A549 (cell line): ENCODE measurements at regions not wholly inside any gene's neighbourhood (a gene's known extent, or its start where the extent isn't known, plus 50 kb on each side); places are given as distances from the start of the nearest gene placed in this dataset.

Source experiments
- ATAC-seq, 2 experiments: fragments of 200-7000 bp in 1 of 2; fragments of >200 bp in 1 of 2; cut with Nextera tagmentation in 1 of 2; cut with Tn5 transposase in 1 of 2; 3 replicates each; pipeline versions ENCODE4 v1.8.0 to v1.9.1; 2018 to 2020; ENCODE audit warnings: mild to moderate bottlenecking in 1 of 2, moderate library complexity in 1 of 2
- CTCF ChIA-PET: fragments of 300-600 bp; sonication (Branson Sonifier 250); formaldehyde crosslinking; extraction: SDS; loops from one replicate; lab custom pipeline; 2021; ENCODE audit warnings: antibody characterized with exemption, inconsistent platforms; lab: Yijun Ruan, JAX
- POLR2A ChIA-PET: fragments of 350-600 bp; formaldehyde crosslinking; extraction: SDS; loops from one replicate; lab custom pipeline; 2021; ENCODE audit warnings: antibody characterized with exemption, inconsistent platforms; lab: Yijun Ruan, JAX
- DNase-seq, 2 experiments: peaks; one replicate each; pipeline versions ENCODE4 v3.0.0 to v3.0.0-alpha.2; 2011 to 2016; ENCODE audit warnings: low read depth in 1 of 2, low spot score in 1 of 2
- FAIRE-seq: peaks from 2 replicates; lab custom pipeline; 2011; peaks lifted over from hg19 to GRCh38; lab: Jason Lieb, UNC
- H3K27ac ChIP-seq, 2 experiments: fragments of >200 bp; sonication (Bioruptor Twin); formaldehyde crosslinking; 3 replicates each; pipeline ENCODE4 v1.5.1; 2016 to 2017
- H3K4me1 ChIP-seq: fragments of >200 bp; sonication (Bioruptor Twin); formaldehyde crosslinking; 3 replicates; pipeline ENCODE4 v1.6.1; 2016
- H3K4me2 ChIP-seq: fragments of >200 bp; sonication (Bioruptor Twin); formaldehyde crosslinking; 3 replicates; pipeline ENCODE4 v1.6.1; 2016
- H3K4me3 ChIP-seq: fragments of >200 bp; sonication (Bioruptor Twin); formaldehyde crosslinking; 3 replicates; pipeline ENCODE4 v1.5.1; 2016
- H3K9me3 ChIP-seq: fragments of >200 bp; sonication (Bioruptor Twin); formaldehyde crosslinking; 3 replicates; pipeline ENCODE4 v1.6.1; 2016
- CBX2 ChIP-seq: fragments of 200-600 bp; sonication (generic); IDR thresholded peaks from 2 replicates; pipeline ENCODE4 v1.6.1; 2016; ENCODE audit warnings: low read depth, mild to moderate bottlenecking, borderline replicate concordance
- CEBPB ChIP-seq, 2 experiments: fragments of >200 bp in 1 of 2; sonication (Bioruptor Twin) in 1 of 2; formaldehyde crosslinking in 1 of 2; IDR thresholded peaks; 2 replicates each; pipeline ENCODE4 v1.6.1; 2012 to 2016
- CHD4 ChIP-seq: fragments of 200-600 bp; sonication (generic); IDR thresholded peaks from 2 replicates; pipeline ENCODE4 v1.6.1; 2016; ENCODE audit warnings: antibody characterized with exemption, mild to moderate bottlenecking, borderline replicate concordance
- EHMT2 ChIP-seq: fragments of 200-600 bp; sonication (generic); IDR thresholded peaks from 2 replicates; pipeline ENCODE4 v1.6.1; 2016; ENCODE audit warnings: antibody characterized with exemption, low read depth, mild to moderate bottlenecking, moderate library complexity
- ELK1 ChIP-seq: fragments of 150-350 bp; IDR thresholded peaks from 2 replicates; pipeline ENCODE4 v1.6.1; 2014; ENCODE audit warnings: low read depth, mild to moderate bottlenecking, low read length
- EP300 ChIP-seq, 2 experiments: fragments of >200 bp; sonication (Bioruptor Twin); formaldehyde crosslinking; IDR thresholded peaks; 2 replicates in 1 of 2; 3 replicates in 1 of 2; pipeline ENCODE4 v1.6.1; 2016 to 2017
- GATA3 ChIP-seq: IDR thresholded peaks from 2 replicates; pipeline ENCODE4 v1.6.1; 2012; ENCODE audit warnings: borderline replicate concordance
- HDAC2 ChIP-seq: fragments of 200-600 bp; sonication (generic); IDR thresholded peaks from 2 replicates; pipeline ENCODE4 v1.6.1; 2016
- HEYL ChIP-seq: fragments of 250-450 bp; sonication (Bioruptor Pico); IDR thresholded peaks from 2 replicates; pipeline ENCODE4 v1.8.0; 2021; ENCODE audit warnings: mild to moderate bottlenecking, moderate library complexity
- JUN ChIP-seq, 2 experiments: fragments of >200 bp; sonication (Bioruptor Twin); formaldehyde crosslinking; IDR thresholded peaks; 2 replicates in 1 of 2; 3 replicates in 1 of 2; pipeline ENCODE4 v1.6.1; 2016 to 2017
- KDM1A ChIP-seq: fragments of 200-600 bp; sonication (generic); IDR thresholded peaks from 2 replicates; pipeline ENCODE4 v1.6.1; 2016; ENCODE audit warnings: low read depth, mild to moderate bottlenecking
- KDM5A ChIP-seq: fragments of 200-600 bp; sonication (generic); IDR thresholded peaks from 2 replicates; pipeline ENCODE4 v1.6.1; 2016; ENCODE audit warnings: antibody characterized with exemption, mild to moderate bottlenecking
- MAZ ChIP-seq: fragments of 150-350 bp; IDR thresholded peaks from 2 replicates; pipeline ENCODE4 v1.6.1; 2014; ENCODE audit warnings: antibody characterized with exemption, low read depth, low read length, borderline replicate concordance
- PBX3 ChIP-seq: IDR thresholded peaks from 2 replicates; pipeline ENCODE4 v1.6.1; 2012
- PHF8 ChIP-seq: fragments of 200-600 bp; sonication (generic); IDR thresholded peaks from 2 replicates; pipeline ENCODE4 v1.6.1; 2016; ENCODE audit warnings: low read depth, mild to moderate bottlenecking, antibody characterized with exemption, moderate library complexity, borderline replicate concordance
- POLR2A ChIP-seq: IDR thresholded peaks from 2 replicates; pipeline ENCODE4 v1.6.1; 2012; ENCODE audit warnings: mild to moderate bottlenecking, low read length
- POLR2AphosphoS2 ChIP-seq: conservative IDR thresholded peaks from 2 replicates; pipeline ENCODE4 v1.6.1; 2012; ENCODE audit warnings: low read length, improper control_type of control experiment, inconsistent platforms
- RNF2 ChIP-seq: fragments of 200-600 bp; sonication (generic); IDR thresholded peaks from 2 replicates; pipeline ENCODE4 v1.6.1; 2016; ENCODE audit warnings: low read depth, mild to moderate bottlenecking, antibody characterized with exemption, moderate library complexity, borderline replicate concordance
- SMC3 ChIP-seq: fragments of >200 bp; sonication (Bioruptor Twin); formaldehyde crosslinking; IDR thresholded peaks from 3 replicates; pipeline ENCODE4 v1.6.1; 2018; ENCODE audit warnings: inconsistent platforms
- SREBF2 ChIP-seq: fragments of 450-650 bp; IDR thresholded peaks from 2 replicates; pipeline ENCODE4 v1.6.1; 2014; ENCODE audit warnings: mild to moderate bottlenecking, moderate library complexity
- ZC3H11A ChIP-seq: fragments of 450-650 bp; IDR thresholded peaks from 2 replicates; pipeline ENCODE4 v1.6.1; 2014; ENCODE audit warnings: antibody characterized with exemption, mild to moderate bottlenecking
- ZFP36 ChIP-seq: fragments of 450-650 bp; IDR thresholded peaks from 2 replicates; pipeline ENCODE4 v1.6.1; 2014; ENCODE audit warnings: borderline replicate concordance; ENCODE audit not compliant: partially characterized antibody
- ZNF302 ChIP-seq: fragments of 250-450 bp; sonication (Bioruptor Pico); IDR thresholded peaks from 2 replicates; pipeline ENCODE4 v1.9.0; 2021; ENCODE audit warnings: inconsistent platforms, mild to moderate bottlenecking, moderate library complexity
- ZSCAN20 ChIP-seq: fragments of 250-450 bp; sonication (Bioruptor Pico); IDR thresholded peaks from 2 replicates; pipeline ENCODE4 v1.8.0; 2022; ENCODE audit warnings: mild to moderate bottlenecking, moderate library complexity
- WGBS: methylation state at CpG from one replicate; pipeline ENCODE4 v1.1.6; 2017; ENCODE audit errors: missing lambda C conversion rate; 5-methylcytosine and 5-hydroxymethylcytosine counted together
- TF ChIP-seq, protein P1 (sequence below): fragments of 250-450 bp; sonication (Bioruptor Pico); IDR thresholded peaks from 2 replicates; pipeline ENCODE4 v1.5.0; 2021; ENCODE audit warnings: mild to moderate bottlenecking, moderate library complexity, borderline replicate concordance
- TF ChIP-seq, protein P2 (sequence below): fragments of >200 bp; sonication (Bioruptor Twin); formaldehyde crosslinking; IDR thresholded peaks from 3 replicates; pipeline ENCODE4 v1.6.1; 2016
- TF ChIP-seq, protein P3 (sequence below): fragments of >200 bp; sonication (Bioruptor Twin); formaldehyde crosslinking; IDR thresholded peaks from 3 replicates; pipeline ENCODE4 v1.5.1; 2016
- TF ChIP-seq, protein P4 (sequence below): IDR thresholded peaks from 2 replicates; pipeline ENCODE4 v1.6.1; 2012; ENCODE audit warnings: low read depth, borderline replicate concordance

DNA sequence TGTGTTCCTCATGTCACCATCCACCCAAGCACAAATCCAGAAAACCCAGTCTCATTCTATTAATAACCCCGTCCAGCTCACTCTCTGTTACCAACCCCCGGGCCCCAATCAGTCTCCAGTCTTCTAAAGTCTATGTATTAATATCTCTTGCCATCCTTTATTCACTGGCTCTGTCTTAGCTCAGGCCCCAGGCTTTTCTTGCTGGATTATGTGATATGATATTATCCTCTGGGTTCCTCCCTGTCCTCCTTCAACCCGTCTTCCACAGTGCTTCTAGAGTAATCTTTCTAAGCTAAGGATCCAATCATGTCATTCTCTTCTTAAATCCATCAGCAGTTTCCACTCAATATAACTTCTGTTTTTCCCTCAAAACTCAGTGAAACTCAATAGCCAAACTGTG lies 240.5 kb upstream of the OSR1 start:
- H3K4me1 ChIP-seq, result peaks cover 8% of the 10 kb centered on the region; the same call in 1 of the 3 replicates
- ATAC-seq (no peak), DNase-seq (no peak), FAIRE-seq (no peak)
- no peak overlapping the region for H3K4me3 ChIP-seq
- H3K4me2 ChIP-seq, result no peak overlapping the region
- no peak for TF ChIP-seq ZNF302
- no peak for TF ChIP-seq SMC3
- TF ChIP-seq, protein P1, sequence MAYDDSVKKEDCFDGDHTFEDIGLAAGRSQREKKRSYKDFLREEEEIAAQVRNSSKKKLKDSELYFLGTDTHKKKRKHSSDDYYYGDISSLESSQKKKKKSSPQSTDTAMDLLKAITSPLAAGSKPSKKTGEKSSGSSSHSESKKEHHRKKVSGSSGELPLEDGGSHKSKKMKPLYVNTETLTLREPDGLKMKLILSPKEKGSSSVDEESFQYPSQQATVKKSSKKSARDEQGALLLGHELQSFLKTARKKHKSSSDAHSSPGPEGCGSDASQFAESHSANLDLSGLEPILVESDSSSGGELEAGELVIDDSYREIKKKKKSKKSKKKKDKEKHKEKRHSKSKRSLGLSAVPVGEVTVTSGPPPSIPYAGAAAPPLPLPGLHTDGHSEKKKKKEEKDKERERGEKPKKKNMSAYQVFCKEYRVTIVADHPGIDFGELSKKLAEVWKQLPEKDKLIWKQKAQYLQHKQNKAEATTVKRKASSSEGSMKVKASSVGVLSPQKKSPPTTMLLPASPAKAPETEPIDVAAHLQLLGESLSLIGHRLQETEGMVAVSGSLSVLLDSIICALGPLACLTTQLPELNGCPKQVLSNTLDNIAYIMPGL (CRISPR knock-in tag), result no peak
- TF ChIP-seq CEBPB (IDR thresholded peaks at IDR 0.05), result no peak
- TF ChIP-seq, protein P2, sequence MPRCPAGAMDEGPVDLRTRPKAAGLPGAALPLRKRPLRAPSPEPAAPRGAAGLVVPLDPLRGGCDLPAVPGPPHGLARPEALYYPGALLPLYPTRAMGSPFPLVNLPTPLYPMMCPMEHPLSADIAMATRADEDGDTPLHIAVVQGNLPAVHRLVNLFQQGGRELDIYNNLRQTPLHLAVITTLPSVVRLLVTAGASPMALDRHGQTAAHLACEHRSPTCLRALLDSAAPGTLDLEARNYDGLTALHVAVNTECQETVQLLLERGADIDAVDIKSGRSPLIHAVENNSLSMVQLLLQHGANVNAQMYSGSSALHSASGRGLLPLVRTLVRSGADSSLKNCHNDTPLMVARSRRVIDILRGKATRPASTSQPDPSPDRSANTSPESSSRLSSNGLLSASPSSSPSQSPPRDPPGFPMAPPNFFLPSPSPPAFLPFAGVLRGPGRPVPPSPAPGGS, result no peak
- TF ChIP-seq ZC3H11A, result no peak
- no peak for TF ChIP-seq POLR2A
- TF ChIP-seq POLR2AphosphoS2, result no peak
- TF ChIP-seq KDM1A, result no peak
- TF ChIP-seq ELK1, result no peak
- TF ChIP-seq ZSCAN20 (CRISPR knock-in tag), result no peak
- TF ChIP-seq CBX2, result no peak
- TF ChIP-seq PHF8, result no peak
- TF ChIP-seq, protein P3, sequence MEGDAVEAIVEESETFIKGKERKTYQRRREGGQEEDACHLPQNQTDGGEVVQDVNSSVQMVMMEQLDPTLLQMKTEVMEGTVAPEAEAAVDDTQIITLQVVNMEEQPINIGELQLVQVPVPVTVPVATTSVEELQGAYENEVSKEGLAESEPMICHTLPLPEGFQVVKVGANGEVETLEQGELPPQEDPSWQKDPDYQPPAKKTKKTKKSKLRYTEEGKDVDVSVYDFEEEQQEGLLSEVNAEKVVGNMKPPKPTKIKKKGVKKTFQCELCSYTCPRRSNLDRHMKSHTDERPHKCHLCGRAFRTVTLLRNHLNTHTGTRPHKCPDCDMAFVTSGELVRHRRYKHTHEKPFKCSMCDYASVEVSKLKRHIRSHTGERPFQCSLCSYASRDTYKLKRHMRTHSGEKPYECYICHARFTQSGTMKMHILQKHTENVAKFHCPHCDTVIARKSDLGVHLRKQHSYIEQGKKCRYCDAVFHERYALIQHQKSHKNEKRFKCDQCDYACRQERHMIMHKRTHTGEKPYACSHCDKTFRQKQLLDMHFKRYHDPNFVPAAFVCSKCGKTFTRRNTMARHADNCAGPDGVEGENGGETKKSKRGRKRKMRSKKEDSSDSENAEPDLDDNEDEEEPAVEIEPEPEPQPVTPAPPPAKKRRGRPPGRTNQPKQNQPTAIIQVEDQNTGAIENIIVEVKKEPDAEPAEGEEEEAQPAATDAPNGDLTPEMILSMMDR, result no peak
- TF ChIP-seq EP300 (IDR thresholded peaks at IDR 0.05), result no peak
- TF ChIP-seq, protein P4, sequence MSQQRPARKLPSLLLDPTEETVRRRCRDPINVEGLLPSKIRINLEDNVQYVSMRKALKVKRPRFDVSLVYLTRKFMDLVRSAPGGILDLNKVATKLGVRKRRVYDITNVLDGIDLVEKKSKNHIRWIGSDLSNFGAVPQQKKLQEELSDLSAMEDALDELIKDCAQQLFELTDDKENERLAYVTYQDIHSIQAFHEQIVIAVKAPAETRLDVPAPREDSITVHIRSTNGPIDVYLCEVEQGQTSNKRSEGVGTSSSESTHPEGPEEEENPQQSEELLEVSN, result no peak
- no peak for TF ChIP-seq HEYL
- no peak for TF ChIP-seq HDAC2
- TF ChIP-seq EHMT2, result no peak
- TF ChIP-seq SREBF2, result no peak
- ChIA-PET POLR2A (no interaction called here), CTCF (interaction anchor here (0.6 to 1.1 kb wide), 4 partner anchors 15 to 113 kb away, joined by 3 to 5 read pairs (median 4); no protein-coding TSS in a partner anchor)
- WGBS, result 68% methylated on average over 3 of the region's 3 CpGs
- no peak overlapping the region for H3K27ac ChIP-seq
- H3K9me3 ChIP-seq, result no peaks in the 10 kb centered on the region

- Histone ChIP-seq H3K4me3 (no peak overlapping the region), H3K9me3 (no peaks in the 10 kb centered on the region), H3K4me2 (no peak overlapping the region), H3K4me1 (no peaks in the 10 kb centered on the region), H3K27ac (no peak overlapping the region)
- ChIA-PET CTCF (no interaction called here), POLR2A (no interaction called here)
- ATAC-seq (no peak), DNase-seq (no peak), FAIRE-seq (no peak)
- TF ChIP-seq POLR2A (no peak), SMC3 (no peak), PBX3 (no peak), PHF8 (no peak), JUN (IDR thresholded peaks at IDR 0.05) (no peak), ELK1 (no peak), GATA3 (no peak), KDM5A (no peak), CHD4 (no peak), ZFP36 (no peak), RNF2 (no peak), MAZ (no peak)
- TF ChIP-seq, protein P3, result no peak
Observed at GRCh38 chr2:19592197-19592596, 233.8 kb upstream of the OSR1 start.
